ENCODE measurements at regions not wholly inside any gene's neighbourhood (a gene's known extent, or its start where the extent isn't known, plus 50 kb on each side); places are given as distances from the start of the nearest gene placed in this dataset.
"Not testable (repeated sequence)": the region's sequence is repeated elsewhere in the genome, so short reads cannot be mapped to it uniquely, and the experiment has no call there.

GRCh38 chr1:196004388-196004787 lies 603.9 kb downstream of the KCNT2 start:
- TF ChIP-seq POLR2A (IDR thresholded peaks at IDR 0.05); CTCF (IDR thresholded peaks at IDR 0.05 in 4 of 5, conservative IDR thresholded peaks at IDR 0.05 in 1 of 5): not testable (repeated sequence)
